ENCODE measurements at regions not wholly inside any gene's neighbourhood (a gene's known extent, or its start where the extent isn't known, plus 50 kb on each side); places are given as distances from the start of the nearest gene placed in this dataset.

GRCh38 chr17:33868899-33869298, 386.2 kb upstream of the CCL2 start:
- Histone ChIP-seq H3K9me3 (no peaks in the 10 kb centered on the region), H3K4me1 (peaks cover 0 to 3% (median 0%) of the 10 kb centered on the region in 3 donors), H3K27me3 (peaks cover 0 to 55% (median 0%) of the 10 kb centered on the region in 4 donors), H3K4me3 (no peak overlapping the region), H3K36me3 (no peaks in the 10 kb centered on the region), H3K27ac (no peak overlapping the region)
- TF ChIP-seq POLR2A (IDR thresholded peaks at IDR 0.05) (no peak), CTCF (IDR thresholded peaks at IDR 0.05) (no peak)
- intact Hi-C loops (cut with DNase I), result no loop called here
- DNase-seq, result no peak
- WGBS, 2 donors, result 87 to 90% methylated on average over 3 of the region's 3 CpGs

- Histone ChIP-seq H3K36me3 (no peaks in the 10 kb centered on the region), H3K4me3 (no peak overlapping the region), H3K27ac (no peak overlapping the region), H3K9me3 (no peaks in the 10 kb centered on the region), H3K4me1 (peaks cover 0 to 3% (median 0%) of the 10 kb centered on the region in 3 donors), H3K27me3 (peaks cover 0 to 53% (median 0%) of the 10 kb centered on the region in 4 donors)
- DNase-seq, result no peak
- TF ChIP-seq CTCF (IDR thresholded peaks at IDR 0.05), result no peak
- no peak for TF ChIP-seq POLR2A (IDR thresholded peaks at IDR 0.05)
- 71 to 87% methylated on average over 3 of the region's 3 CpGs for WGBS, 2 donors
- intact Hi-C loops (cut with DNase I), result no loop called here
Observed at GRCh38 chr17:33870936-33871335, 384.1 kb upstream of the CCL2 start.

GRCh38 chr17:33871720-33872540, 383.2 kb upstream of the CCL2 start:
- no peak overlapping the region for H3K4me3 ChIP-seq
- intact Hi-C loops (cut with DNase I), result no loop called here
- DNase-seq, result no peak
- H3K27ac ChIP-seq, result no peak overlapping the region
- 35 to 40% methylated on average over 6 to 7 of the region's 9 CpGs for WGBS, 2 donors
- no peaks in the 10 kb centered on the region for H3K36me3 ChIP-seq
- peaks cover 0 to 49% (median 0%) of the 10 kb centered on the region in 4 donors for H3K27me3 ChIP-seq
- TF ChIP-seq CTCF (IDR thresholded peaks at IDR 0.05) (no peak), POLR2A (IDR thresholded peaks at IDR 0.05) (no peak)
- peaks cover 0 to 3% (median 0%) of the 10 kb centered on the region in 3 donors for H3K4me1 ChIP-seq
- H3K9me3 ChIP-seq, result no peaks in the 10 kb centered on the region

GRCh38 chr17:33873201-33873617, 381.9 kb upstream of the CCL2 start:
- H3K9me3 ChIP-seq, result no peaks in the 10 kb centered on the region
- intact Hi-C loops (cut with DNase I), result no loop called here
- TF ChIP-seq POLR2A (IDR thresholded peaks at IDR 0.05), result no peak
- no peak for TF ChIP-seq CTCF (IDR thresholded peaks at IDR 0.05)
- H3K4me3 ChIP-seq, result no peak overlapping the region
- DNase-seq, result no peak
- no peaks in the 10 kb centered on the region for H3K36me3 ChIP-seq
- H3K4me1 ChIP-seq, result peaks cover 0 to 3% (median 0%) of the 10 kb centered on the region in 3 donors
- peaks cover 0 to 55% (median 0%) of the 10 kb centered on the region in 4 donors for H3K27me3 ChIP-seq
- WGBS, 2 donors, result 78 to 83% methylated on average over 2 of the region's 2 CpGs
- H3K27ac ChIP-seq, result no peak overlapping the region

- Histone ChIP-seq H3K27ac (no peak overlapping the region), H3K4me3 (no peak overlapping the region), H3K4me1 (peaks cover 0 to 3% (median 0%) of the 10 kb centered on the region in 3 donors), H3K27me3 (peaks cover 0 to 48% (median 0%) of the 10 kb centered on the region in 4 donors), H3K9me3 (no peaks in the 10 kb centered on the region), H3K36me3 (no peaks in the 10 kb centered on the region)
- TF ChIP-seq CTCF (IDR thresholded peaks at IDR 0.05), result no peak
- TF ChIP-seq POLR2A (IDR thresholded peaks at IDR 0.05), result no peak
- no peak for DNase-seq
- 37 to 50% methylated on average over 2 of the region's 2 CpGs for WGBS, 2 donors
- intact Hi-C loops (cut with DNase I), result no loop called here
Observed at GRCh38 chr17:33874617-33875060, 380.4 kb upstream of the CCL2 start.

All from esophagus squamous epithelium (tissue), 5 donors.